HCT116 (cell line): ENCODE measurements at regions not wholly inside any gene's neighbourhood (a gene's known extent, or its start where the extent isn't known, plus 50 kb on each side); places are given as distances from the start of the nearest gene placed in this dataset.

Source experiments
- ATAC-seq: fragments of 200-7000 bp; cut with Tn5 transposase; 2 replicates; pipeline ENCODE4 v1.9.1; 2020; ENCODE audit warnings: mild to moderate bottlenecking, moderate library complexity
- BruUV-seq: library from RNA; stranded (reverse); fragments of 400-500 nt; replicated peaks from 2 replicates; lab custom pipeline; 2021; lab: Mats Ljungman, UMichigan
- CTCF ChIA-PET: fragments of 300-600 bp; sonication (Branson Sonifier 250); formaldehyde crosslinking; loops from one replicate; lab custom pipeline; 2021; ENCODE audit warnings: antibody characterized with exemption; lab: Charles Lee
- POLR2A ChIA-PET: fragments of 300-600, 350-600 bp; sonication (Branson Sonifier 250); formaldehyde crosslinking; loops from one replicate; lab custom pipeline; 2021; ENCODE audit warnings: antibody characterized with exemption; lab: Charles Lee
- RAD21 ChIA-PET, 2 experiments: fragments of 300-600 bp; sonication (Branson Sonifier 250); formaldehyde crosslinking; loops; one replicate each; lab custom pipeline; 2023; ENCODE audit warnings: low total read pairs in 2 of 2; ENCODE audit not compliant: uncharacterized antibody in 2 of 2, unreplicated experiment in 2 of 2, low non-redundant PET in 1 of 2; lab: Charles Lee
- DNase-seq: peaks from one replicate; pipeline ENCODE4 v3.0.0-alpha.2; 2010; ENCODE audit warnings: low read depth, low spot score
- H2AFZ ChIP-seq: fragments of 200-600 bp; shearing (Covaris generic), sonication (generic); 2 replicates; pipeline ENCODE4 v1.6.1; 2017; ENCODE audit warnings: low read depth, mixed run types, mixed read lengths, antibody characterized with exemption, low read length; ENCODE audit not compliant: poor library complexity, severe bottlenecking
- H3K27ac ChIP-seq: 2 replicates; pipeline ENCODE4 v1.5.1; 2012; ENCODE audit warnings: low read depth, low read length
- H3K27me3 ChIP-seq: fragments of 200-600 bp; sonication (generic); 2 replicates; pipeline ENCODE4 v1.6.1; 2016; ENCODE audit warnings: mixed run types, low read length, mixed read lengths; ENCODE audit not compliant: insufficient read depth
- H3K36me3 ChIP-seq, 2 experiments: fragments of 200-500 bp in 1 of 2; fragments of 200-600 bp in 1 of 2; sonication (Bioruptor generic) in 1 of 2; sonication (generic) in 1 of 2; 2 replicates each; pipeline versions ENCODE4 v1.5.1 to v1.6.1; 2014 to 2016; ENCODE audit warnings: low read length in 2 of 2, inconsistent platforms in 1 of 2, mixed read lengths in 1 of 2, mixed run types in 1 of 2; ENCODE audit not compliant: insufficient read depth in 2 of 2, control insufficient read depth in 1 of 2
- H3K4me1 ChIP-seq, 2 experiments: fragments of 200-600 bp in 1 of 2; sonication (generic) in 1 of 2; 2 replicates each; pipeline versions ENCODE4 v1.5.1 to v1.6.1; 2012 to 2017; ENCODE audit warnings: low read length in 2 of 2, inconsistent platforms in 1 of 2, mild to moderate bottlenecking in 1 of 2, mixed read lengths in 1 of 2, mixed run types in 1 of 2, moderate library complexity in 1 of 2; ENCODE audit not compliant: insufficient read depth in 2 of 2, control insufficient read depth in 1 of 2
- H3K4me2 ChIP-seq: fragments of 200-600 bp; sonication (generic); 2 replicates; pipeline ENCODE4 v1.6.1; 2017; ENCODE audit warnings: mixed run types, low read length, mixed read lengths
- H3K4me3 ChIP-seq, 2 experiments: fragments of 200-600 bp in 1 of 2; sonication (generic) in 1 of 2; replicated peaks in 1 of 2; 2 replicates each; pipeline ENCODE4 v1.5.1; 2011 to 2016; ENCODE audit warnings: low read length in 2 of 2, control low read depth in 1 of 2, low read depth in 1 of 2, mild to moderate bottlenecking in 1 of 2, mixed read lengths in 1 of 2, mixed run types in 1 of 2
- H3K79me2 ChIP-seq: fragments of 200-600 bp; sonication (generic); 2 replicates; pipeline ENCODE4 v1.6.1; 2017; ENCODE audit warnings: mild to moderate bottlenecking, mixed run types, low read length, moderate library complexity, mixed read lengths; ENCODE audit not compliant: insufficient read depth
- H3K9ac ChIP-seq: fragments of 200-600 bp; sonication (generic); 2 replicates; pipeline ENCODE4 v1.6.1; 2016; ENCODE audit warnings: low read length, mixed read lengths
- H3K9me2 ChIP-seq: fragments of 200-600 bp; sonication (generic), shearing (Covaris generic); 2 replicates; pipeline ENCODE4 v1.6.1; 2017; ENCODE audit warnings: mixed run types, mild to moderate bottlenecking, moderate library complexity; ENCODE audit not compliant: insufficient read depth
- H3K9me3 ChIP-seq, 2 experiments: fragments of 200-500 bp in 1 of 2; fragments of 200-600 bp in 1 of 2; sonication (Bioruptor generic) in 1 of 2; sonication (generic) in 1 of 2; 2 replicates each; pipeline ENCODE4 v1.6.1; 2014 to 2017; ENCODE audit warnings: low read length in 2 of 2, mixed read lengths in 2 of 2, inconsistent platforms in 1 of 2, low read depth in 1 of 2, mild to moderate bottlenecking in 1 of 2, mixed run types in 1 of 2, moderate library complexity in 1 of 2; ENCODE audit not compliant: control insufficient read depth in 1 of 2, insufficient read depth in 1 of 2
- H4K20me1 ChIP-seq: fragments of 200-600 bp; sonication (generic), shearing (Covaris generic); 2 replicates; pipeline ENCODE4 v1.6.1; 2017; ENCODE audit warnings: mixed run types, mild to moderate bottlenecking, moderate library complexity; ENCODE audit not compliant: insufficient read depth
- CBX3 ChIP-seq: IDR thresholded peaks from 2 replicates; pipeline ENCODE4 v1.6.1; 2012; ENCODE audit warnings: low read depth
- CEBPB ChIP-seq: IDR thresholded peaks from 2 replicates; pipeline ENCODE4 v1.6.1; 2012; ENCODE audit warnings: low read depth
- EZH2phosphoT487 ChIP-seq: fragments of 200-600 bp; IDR thresholded peaks from 2 replicates; pipeline ENCODE4 v1.6.1; 2018; ENCODE audit warnings: antibody characterized with exemption, borderline replicate concordance
- FOSL1 ChIP-seq: IDR thresholded peaks from 2 replicates; pipeline ENCODE4 v1.6.1; 2012; ENCODE audit warnings: low read depth
- MAX ChIP-seq: IDR thresholded peaks from 2 replicates; pipeline ENCODE4 v1.6.1; 2012
- POLR2AphosphoS5 ChIP-seq: IDR thresholded peaks from 2 replicates; pipeline ENCODE4 v1.6.1; 2011; ENCODE audit warnings: mild to moderate bottlenecking, low read depth, low read length, moderate library complexity
- RAD21 ChIP-seq: IDR thresholded peaks from 2 replicates; pipeline ENCODE4 v1.6.1; 2012; ENCODE audit warnings: low read depth, mild to moderate bottlenecking
- REST ChIP-seq: IDR thresholded peaks from 2 replicates; pipeline ENCODE4 v1.6.1; 2012; ENCODE audit warnings: low read depth
- SP1 ChIP-seq: IDR thresholded peaks from 2 replicates; pipeline ENCODE4 v1.6.1; 2012; ENCODE audit warnings: low read depth
- SRF ChIP-seq: IDR thresholded peaks from 2 replicates; pipeline ENCODE4 v1.6.1; 2012; ENCODE audit warnings: low read depth
- TCF7L2 ChIP-seq: IDR thresholded peaks from 2 replicates; pipeline ENCODE4 v1.7.0; 2011; ENCODE audit warnings: borderline replicate concordance, inconsistent platforms; ENCODE audit not compliant: insufficient read depth, insufficient read length; ENCODE audit errors: extremely low read depth
- YY1 ChIP-seq: IDR thresholded peaks from 2 replicates; pipeline ENCODE4 v1.6.1; 2011; ENCODE audit warnings: low read length, low read depth, moderate library complexity, mild to moderate bottlenecking; ENCODE audit not compliant: insufficient replicate concordance; ENCODE audit errors: extremely low read depth
- ZBTB33 ChIP-seq: IDR thresholded peaks from 2 replicates; pipeline ENCODE4 v1.6.1; 2011; ENCODE audit warnings: mild to moderate bottlenecking, low read length, moderate library complexity; ENCODE audit not compliant: insufficient replicate concordance; ENCODE audit errors: extremely low read depth
- ZFX ChIP-seq: fragments of 450-650 bp; IDR thresholded peaks from 2 replicates; pipeline ENCODE4 v1.6.1; 2017
- ZNF274 ChIP-seq: fragments of 200-500 bp; sonication (Bioruptor generic); IDR thresholded peaks from 2 replicates; pipeline ENCODE4 v1.6.1; 2014; ENCODE audit warnings: mild to moderate bottlenecking, low read depth, low read length, inconsistent platforms
- intact Hi-C: fragments of 100-400 bp; cut with micrococcal nuclease; formaldehyde crosslinking; loops from 2 replicates; pipeline ENCODE4 v1.10.0; 2022

GRCh38 chr5:53276825-53277224, 167.3 kb upstream of the MOCS2 start:
- no peaks in the 10 kb centered on the region for H4K20me1 ChIP-seq
- H2AFZ ChIP-seq = no peak overlapping the region
- ChIA-PET RAD21 (no interaction called here), CTCF (no interaction called here), POLR2A (no interaction called here)
- H3K9ac ChIP-seq = no peak overlapping the region
- no peaks in the 10 kb centered on the region for H3K36me3 ChIP-seq
- no peaks in the 10 kb centered on the region for H3K9me2 ChIP-seq
- no peak for ATAC-seq
- no peaks in the 10 kb centered on the region for H3K27me3 ChIP-seq
- no peak for DNase-seq
- no peak overlapping the region for H3K4me2 ChIP-seq
- H3K79me2 ChIP-seq = no peaks in the 10 kb centered on the region
- no peaks in the 10 kb centered on the region for H3K9me3 ChIP-seq
- TF ChIP-seq FOSL1 (no peak), TCF7L2 (no peak), ZFX (no peak), MAX (no peak), EZH2phosphoT487 (no peak), YY1 (no peak), REST (no peak), ZBTB33 (no peak), CBX3 (no peak), POLR2AphosphoS5 (no peak), ZNF274 (no peak), RAD21 (no peak), CEBPB (no peak), SRF (no peak), SP1 (no peak)
- no peak overlapping the region for H3K4me3 ChIP-seq
- intact Hi-C loops = no loop called here
- BruUV-seq = no TSS peak
- no peak overlapping the region for H3K27ac ChIP-seq
- H3K4me1 ChIP-seq = no peaks in the 10 kb centered on the region
